Ascending aorta (tissue), 2 donors: ENCODE measurements at regions not wholly inside any gene's neighbourhood (a gene's known extent, or its start where the extent isn't known, plus 50 kb on each side); places are given as distances from the start of the nearest gene placed in this dataset.

Experiments used
- DNase-seq, 2 donors: peaks; one replicate each; pipeline ENCODE4 v3.0.0-alpha.2; 2019; ENCODE audit warnings: low spot score in 2 of 2
- H3K27ac ChIP-seq, 2 donors: fragments of 200-600 bp; sonication (generic); one replicate each; pipeline ENCODE4 v1.5.1; 2016 to 2017; ENCODE audit warnings: mild to moderate bottlenecking in 1 of 2
- H3K27me3 ChIP-seq: fragments of 200-600 bp; sonication (generic); one replicate; pipeline ENCODE4 v1.5.1; 2017
- H3K36me3 ChIP-seq, 2 donors: fragments of 200-600 bp; sonication (generic); one replicate each; pipeline ENCODE4 v1.5.1; 2016
- H3K4me1 ChIP-seq, 2 donors: fragments of 200-600 bp; sonication (generic); one replicate each; pipeline ENCODE4 v1.5.1; 2016 to 2017; ENCODE audit warnings: mild to moderate bottlenecking in 1 of 2
- H3K4me3 ChIP-seq, 2 donors: fragments of 200-600 bp; sonication (generic); one replicate each; pipeline ENCODE4 v1.5.1; 2016 to 2017; ENCODE audit warnings: mild to moderate bottlenecking in 1 of 2
- H3K9me3 ChIP-seq, 2 donors: fragments of 200-600 bp; sonication (generic); one replicate each; pipeline ENCODE4 v1.5.1; 2016
- intact Hi-C: fragments of 100-400 bp; cut with DNase I; formaldehyde crosslinking; loops from one replicate; pipeline ENCODE4 v1.15.1; 2023
- TF ChIP-seq, protein P1 (sequence below), 3 experiments: fragments of 200-600 bp in 2 of 3; fragments of 450-650 bp in 1 of 3; sonication (generic) in 2 of 3; IDR thresholded peaks; one replicate each; pipeline ENCODE4 v1.5.1; 2016 to 2019; ENCODE audit warnings: antibody characterized with exemption in 3 of 3, mild to moderate bottlenecking in 1 of 3, moderate library complexity in 1 of 3

DNA sequence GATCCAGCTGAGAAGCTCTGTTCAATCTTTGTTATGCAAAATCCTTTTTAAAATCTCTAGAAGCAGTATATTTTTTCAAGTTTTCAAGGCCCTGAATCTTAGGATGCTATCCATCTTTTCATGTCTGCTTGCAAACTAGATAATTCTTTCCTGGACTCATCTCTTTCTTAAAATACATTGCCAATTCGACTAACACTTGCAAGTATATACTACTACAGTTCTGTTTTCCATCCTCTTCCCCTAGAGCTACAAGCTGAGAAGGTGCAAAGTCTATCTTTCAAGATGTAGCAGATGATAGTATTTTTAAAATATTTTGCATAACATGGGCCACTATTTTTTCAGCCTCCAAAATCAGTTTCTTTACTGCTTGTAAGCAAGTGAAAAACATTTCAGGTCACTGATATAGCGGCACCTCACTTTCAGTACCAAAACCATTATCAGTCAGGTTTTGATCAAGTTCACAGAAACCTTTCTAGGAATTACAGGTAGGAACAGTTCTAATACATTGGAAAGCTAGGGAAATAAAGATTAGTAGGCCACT lies 196.4 kb upstream of the CDH20 start:
- Histone ChIP-seq H3K9me3 (no peaks in the 10 kb centered on the region), H3K36me3 (no peaks in the 10 kb centered on the region), H3K4me1 (no peaks in the 10 kb centered on the region), H3K4me3 (no peak overlapping the region), H3K27ac (no peak overlapping the region), H3K27me3 (no peaks in the 10 kb centered on the region)
- DNase-seq = no peak
- intact Hi-C loops = no loop called here
- TF ChIP-seq, protein P1, sequence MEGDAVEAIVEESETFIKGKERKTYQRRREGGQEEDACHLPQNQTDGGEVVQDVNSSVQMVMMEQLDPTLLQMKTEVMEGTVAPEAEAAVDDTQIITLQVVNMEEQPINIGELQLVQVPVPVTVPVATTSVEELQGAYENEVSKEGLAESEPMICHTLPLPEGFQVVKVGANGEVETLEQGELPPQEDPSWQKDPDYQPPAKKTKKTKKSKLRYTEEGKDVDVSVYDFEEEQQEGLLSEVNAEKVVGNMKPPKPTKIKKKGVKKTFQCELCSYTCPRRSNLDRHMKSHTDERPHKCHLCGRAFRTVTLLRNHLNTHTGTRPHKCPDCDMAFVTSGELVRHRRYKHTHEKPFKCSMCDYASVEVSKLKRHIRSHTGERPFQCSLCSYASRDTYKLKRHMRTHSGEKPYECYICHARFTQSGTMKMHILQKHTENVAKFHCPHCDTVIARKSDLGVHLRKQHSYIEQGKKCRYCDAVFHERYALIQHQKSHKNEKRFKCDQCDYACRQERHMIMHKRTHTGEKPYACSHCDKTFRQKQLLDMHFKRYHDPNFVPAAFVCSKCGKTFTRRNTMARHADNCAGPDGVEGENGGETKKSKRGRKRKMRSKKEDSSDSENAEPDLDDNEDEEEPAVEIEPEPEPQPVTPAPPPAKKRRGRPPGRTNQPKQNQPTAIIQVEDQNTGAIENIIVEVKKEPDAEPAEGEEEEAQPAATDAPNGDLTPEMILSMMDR (IDR thresholded peaks at IDR 0.05) = no peak

DNA sequence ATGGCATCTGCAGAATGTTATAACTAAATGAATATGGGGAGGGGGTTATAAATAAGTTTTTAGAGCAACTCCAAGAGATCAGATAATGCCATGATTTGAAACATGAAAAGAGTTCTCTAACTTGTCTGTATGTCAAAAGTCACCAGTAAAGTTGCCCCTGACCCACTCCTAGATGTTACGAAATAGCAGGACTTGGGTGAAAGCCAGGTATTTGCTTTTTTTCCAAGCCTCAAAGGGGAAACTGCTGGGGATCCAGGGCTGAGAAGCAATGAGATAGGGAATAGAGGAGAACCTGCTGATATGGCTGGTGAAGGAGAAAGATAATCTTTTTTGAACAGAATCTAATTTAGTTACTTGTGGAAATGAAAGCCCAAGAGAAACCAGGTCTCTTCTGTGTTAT lies 191.5 kb upstream of the CDH20 start:
- no peaks in the 10 kb centered on the region for H3K36me3 ChIP-seq
- intact Hi-C loops = no loop called here
- no peak for DNase-seq

DNA sequence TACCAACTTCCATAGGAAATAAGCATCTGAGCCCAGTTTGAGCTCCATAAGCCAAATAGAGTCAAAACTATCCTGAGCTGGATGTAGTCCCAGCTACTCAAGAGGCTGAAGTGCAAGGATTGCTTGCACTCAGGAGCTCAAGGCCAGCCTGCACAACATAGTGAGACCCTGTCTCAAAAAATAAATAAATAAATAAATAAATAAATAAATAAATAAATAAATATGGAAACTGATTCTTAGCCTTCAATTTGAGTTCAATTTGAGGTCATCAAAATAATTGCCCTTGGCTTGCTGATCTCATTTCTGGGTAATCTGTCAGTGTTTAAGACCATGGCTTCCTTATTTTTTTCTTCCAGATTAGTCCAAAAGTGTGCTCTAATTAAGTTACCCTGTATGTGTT lies 184.9 kb upstream of the CDH20 start:
- no peaks in the 10 kb centered on the region for H3K27me3 ChIP-seq
- no peak overlapping the region for H3K4me3 ChIP-seq
- intact Hi-C loops = no loop called here
- no peak for DNase-seq
- TF ChIP-seq, protein P1 (IDR thresholded peaks at IDR 0.05) = no peak
- no peak overlapping the region for H3K27ac ChIP-seq
- peaks cover 0 to 7% of the 10 kb centered on the region in 2 donors for H3K9me3 ChIP-seq
- no peaks in the 10 kb centered on the region for H3K4me1 ChIP-seq
- no peaks in the 10 kb centered on the region for H3K36me3 ChIP-seq

More for the DNA sequence above, 191.5 kb upstream of the CDH20 start:
- Histone ChIP-seq H3K27me3 (no peaks in the 10 kb centered on the region), H3K9me3 (no peaks in the 10 kb centered on the region), H3K4me3 (no peak overlapping the region), H3K27ac (no peak overlapping the region), H3K4me1 (no peaks in the 10 kb centered on the region)
- TF ChIP-seq, protein P1 (IDR thresholded peaks at IDR 0.05) = no peak

DNA sequence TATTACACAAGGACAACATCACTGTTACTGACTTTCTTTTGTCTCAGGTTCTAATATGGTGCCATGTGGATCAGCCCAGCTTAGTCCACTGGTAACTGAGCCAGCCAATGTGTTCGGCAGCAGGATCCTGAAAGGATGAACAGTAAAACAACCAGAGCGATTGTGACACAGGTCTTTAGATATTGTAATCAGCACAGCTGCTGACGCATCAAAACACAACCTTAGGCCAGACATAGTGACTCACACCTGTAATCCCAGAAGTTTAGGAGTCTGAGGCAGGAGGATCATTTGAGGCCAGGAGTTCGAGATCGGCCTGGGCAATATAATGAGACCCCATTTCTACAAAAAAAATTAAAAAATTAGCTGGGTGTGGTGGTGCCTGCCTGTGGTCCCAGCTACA lies 183.4 kb upstream of the CDH20 start:
- Histone ChIP-seq H3K27ac (no peak overlapping the region), H3K27me3 (no peaks in the 10 kb centered on the region), H3K9me3 (peaks cover 0 to 7% of the 10 kb centered on the region in 2 donors), H3K4me1 (no peaks in the 10 kb centered on the region), H3K4me3 (no peak overlapping the region), H3K36me3 (no peaks in the 10 kb centered on the region)
- intact Hi-C loops = no loop called here
- TF ChIP-seq, protein P1 (IDR thresholded peaks at IDR 0.05) = no peak
- no peak for DNase-seq

DNA sequence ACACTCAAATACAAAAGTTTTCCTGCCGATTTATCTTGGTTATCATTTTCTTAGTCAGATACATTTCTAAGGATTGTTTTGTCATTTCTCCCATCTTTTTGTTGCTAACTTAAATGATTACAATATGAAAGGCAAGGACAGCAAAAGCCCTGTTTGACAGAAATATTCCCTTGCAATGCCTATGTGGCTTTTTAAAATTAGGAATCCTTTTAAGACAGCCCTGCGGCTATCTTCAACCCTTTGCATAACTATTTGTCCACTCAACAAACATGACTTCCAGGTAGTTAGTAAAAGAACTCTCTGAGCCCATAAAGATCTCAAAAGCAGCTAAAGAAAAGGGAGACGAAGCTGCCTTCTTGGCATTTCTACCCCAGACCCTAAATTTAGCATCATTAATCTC lies 179.7 kb upstream of the CDH20 start:
- Histone ChIP-seq H3K27me3 (no peaks in the 10 kb centered on the region), H3K4me3 (no peak overlapping the region), H3K36me3 (no peaks in the 10 kb centered on the region), H3K27ac (no peak overlapping the region), H3K4me1 (no peaks in the 10 kb centered on the region), H3K9me3 (peaks cover 0 to 7% of the 10 kb centered on the region in 2 donors)
- intact Hi-C loops = no loop called here
- DNase-seq = no peak
- TF ChIP-seq, protein P1 (IDR thresholded peaks at IDR 0.05) = no peak

DNA sequence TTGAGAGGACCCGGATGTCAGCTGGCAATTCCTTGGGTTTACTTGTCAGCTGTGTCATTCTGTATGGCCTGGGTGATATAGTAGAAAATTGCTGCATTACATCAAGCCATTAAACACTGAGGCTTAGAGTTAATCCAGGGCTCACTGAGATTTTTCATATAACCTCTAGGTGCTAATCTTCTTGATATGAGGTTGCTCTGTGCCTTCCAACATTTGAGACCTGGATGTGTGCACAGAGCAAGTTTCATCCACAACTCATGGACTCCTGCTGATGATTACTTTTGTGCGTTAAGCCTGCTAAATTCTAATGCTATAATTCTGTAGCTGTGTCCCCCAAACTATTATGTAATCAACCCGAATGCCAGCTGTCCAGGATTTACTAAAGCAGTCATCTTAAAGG lies 178.4 kb upstream of the CDH20 start:
- no peak overlapping the region for H3K27ac ChIP-seq
- H3K9me3 ChIP-seq = no peaks in the 10 kb centered on the region
- H3K27me3 ChIP-seq = no peaks in the 10 kb centered on the region
- H3K4me3 ChIP-seq = no peak overlapping the region
- DNase-seq = no peak
- intact Hi-C loops = no loop called here
- TF ChIP-seq, protein P1 (IDR thresholded peaks at IDR 0.05) = no peak
- H3K36me3 ChIP-seq = no peaks in the 10 kb centered on the region
- no peaks in the 10 kb centered on the region for H3K4me1 ChIP-seq
